Erythroblast (primary cell): ENCODE measurements at regions not wholly inside any gene's neighbourhood (a gene's known extent, or its start where the extent isn't known, plus 50 kb on each side); places are given as distances from the start of the nearest gene placed in this dataset.

ENCODE experiments used
- GATA1 ChIP-seq: IDR thresholded peaks from 2 replicates; pipeline ENCODE4 v1.6.1; 2011; ENCODE audit warnings: low read depth, mild to moderate bottlenecking, control low read depth, low read length, moderate library complexity
- POLR2A ChIP-seq: IDR thresholded peaks from 2 replicates; pipeline ENCODE4 v1.6.1; 2011; ENCODE audit warnings: mild to moderate bottlenecking, low read length

GRCh38 chr1:193658081-193658480 lies 471.7 kb upstream of the B3GALT2 start:
- TF ChIP-seq POLR2A, result no peak
- no peak for TF ChIP-seq GATA1
